Neural cell (in vitro differentiated cells): ENCODE measurements at regions not wholly inside any gene's neighbourhood (a gene's known extent, or its start where the extent isn't known, plus 50 kb on each side); places are given as distances from the start of the nearest gene placed in this dataset.

Source experiments
- H2AFZ ChIP-seq: fragments of 200-600, 300-800 bp; sonication (generic), shearing (Covaris generic); 2 replicates; pipeline ENCODE4 v1.6.0; 2014; ENCODE audit warnings: low read depth, mild to moderate bottlenecking, antibody characterized with exemption, low read length, moderate library complexity
- H3F3A ChIP-seq: fragments of 200-600 bp; shearing (Covaris generic); 2 replicates; pipeline ENCODE4 v1.6.1; 2016; ENCODE audit warnings: mild to moderate bottlenecking, moderate library complexity, mixed read lengths, antibody characterized with exemption, low read length; ENCODE audit not compliant: insufficient read depth, poor library complexity, severe bottlenecking
- H3K27ac ChIP-seq: fragments of 200-600, 300-800 bp; sonication (generic), shearing (Covaris generic); 2 replicates; pipeline ENCODE4 v1.5.1; 2014; ENCODE audit warnings: mild to moderate bottlenecking, low read length, moderate library complexity
- H3K27me3 ChIP-seq: fragments of 300-800, 200-600 bp; sonication (generic), shearing (Covaris generic); 2 replicates; pipeline ENCODE4 v1.6.0; 2014; ENCODE audit warnings: mild to moderate bottlenecking, low read depth, low read length, moderate library complexity; ENCODE audit not compliant: insufficient read depth
- H3K36me3 ChIP-seq: fragments of 300-800, 200-600 bp; sonication (generic), shearing (Covaris generic); 2 replicates; pipeline ENCODE4 v1.5.1; 2014; ENCODE audit warnings: mild to moderate bottlenecking, antibody characterized with exemption, low read length, moderate library complexity; ENCODE audit not compliant: insufficient read depth
- H3K4me2 ChIP-seq: fragments of 300-800, 200-600 bp; sonication (generic), shearing (Covaris generic); 2 replicates; pipeline ENCODE4 v1.6.0; 2014; ENCODE audit warnings: mild to moderate bottlenecking, low read length
- H3K4me3 ChIP-seq: fragments of 300-800, 200-600 bp; sonication (generic), shearing (Covaris generic); 2 replicates; pipeline ENCODE4 v1.5.1; 2014; ENCODE audit warnings: mild to moderate bottlenecking, low read length, moderate library complexity
- H3K79me2 ChIP-seq: fragments of 200-600 bp; shearing (Covaris generic); replicated peaks from 2 replicates; pipeline ENCODE4 v1.6.0; 2014; ENCODE audit warnings: mild to moderate bottlenecking, low read length, moderate library complexity; ENCODE audit not compliant: insufficient read depth
- H3K9ac ChIP-seq: fragments of 300-800, 200-600 bp; sonication (generic), shearing (Covaris generic); 2 replicates; pipeline ENCODE4 v1.6.1; 2016; ENCODE audit warnings: mild to moderate bottlenecking, low read length, mixed read lengths
- H3K9me2 ChIP-seq: fragments of 200-600 bp; shearing (Covaris generic); 2 replicates; pipeline ENCODE4 v1.6.1; 2016; ENCODE audit warnings: mild to moderate bottlenecking, low read length, mixed read lengths; ENCODE audit not compliant: insufficient read depth
- H3K9me3 ChIP-seq: fragments of 200-600, 300-800 bp; sonication (generic), shearing (Covaris generic); 2 replicates; pipeline ENCODE4 v1.6.1; 2016; ENCODE audit warnings: mild to moderate bottlenecking, mixed run types, low read length, moderate library complexity, mixed read lengths
- H4K20me1 ChIP-seq: fragments of 200-600 bp; shearing (Covaris generic); 2 replicates; pipeline ENCODE4 v1.6.1; 2016; ENCODE audit warnings: mild to moderate bottlenecking, mixed run types; ENCODE audit not compliant: insufficient read depth
- CTCF ChIP-seq: fragments of 450-650 bp; IDR thresholded peaks from 2 replicates; pipeline ENCODE4 v1.5.1; 2014; ENCODE audit warnings: antibody characterized with exemption, mild to moderate bottlenecking, moderate library complexity; ENCODE audit not compliant: poor library complexity, severe bottlenecking
- EP300 ChIP-seq: fragments of 450-650 bp; conservative IDR thresholded peaks from 2 replicates; pipeline ENCODE4 v1.6.1; 2014; ENCODE audit warnings: antibody characterized with exemption, mild to moderate bottlenecking, moderate library complexity; ENCODE audit not compliant: poor library complexity, severe bottlenecking
- EZH2 ChIP-seq: fragments of 200-600, 300-800 bp; shearing (Covaris generic), sonication (generic); IDR thresholded peaks from 2 replicates; pipeline ENCODE4 v1.6.1; 2014; ENCODE audit warnings: antibody characterized with exemption, low read length, borderline replicate concordance, mild to moderate bottlenecking; ENCODE audit not compliant: insufficient read depth, poor library complexity, severe bottlenecking
- MXI1 ChIP-seq: fragments of 450-650 bp; conservative IDR thresholded peaks from 2 replicates; pipeline ENCODE4 v1.6.1; 2014; ENCODE audit warnings: antibody characterized with exemption, mild to moderate bottlenecking; ENCODE audit not compliant: poor library complexity, severe bottlenecking
- POLR2AphosphoS5 ChIP-seq: IDR thresholded peaks from 2 replicates; pipeline ENCODE4 v1.6.1; 2012
- RAD21 ChIP-seq: fragments of 450-650 bp; conservative IDR thresholded peaks from 2 replicates; pipeline ENCODE4 v1.6.1; 2014; ENCODE audit warnings: antibody characterized with exemption, mild to moderate bottlenecking, moderate library complexity
- REST ChIP-seq: IDR thresholded peaks from 2 replicates; pipeline ENCODE4 v1.6.1; 2012; ENCODE audit warnings: borderline replicate concordance
- SMC3 ChIP-seq: fragments of 450-650 bp; conservative IDR thresholded peaks from 2 replicates; pipeline ENCODE4 v1.6.1; 2014; ENCODE audit warnings: antibody characterized with exemption, mild to moderate bottlenecking, moderate library complexity; ENCODE audit not compliant: poor library complexity
- TAF1 ChIP-seq: IDR thresholded peaks from 2 replicates; pipeline ENCODE4 v1.6.1; 2012; ENCODE audit warnings: low read depth

DNA sequence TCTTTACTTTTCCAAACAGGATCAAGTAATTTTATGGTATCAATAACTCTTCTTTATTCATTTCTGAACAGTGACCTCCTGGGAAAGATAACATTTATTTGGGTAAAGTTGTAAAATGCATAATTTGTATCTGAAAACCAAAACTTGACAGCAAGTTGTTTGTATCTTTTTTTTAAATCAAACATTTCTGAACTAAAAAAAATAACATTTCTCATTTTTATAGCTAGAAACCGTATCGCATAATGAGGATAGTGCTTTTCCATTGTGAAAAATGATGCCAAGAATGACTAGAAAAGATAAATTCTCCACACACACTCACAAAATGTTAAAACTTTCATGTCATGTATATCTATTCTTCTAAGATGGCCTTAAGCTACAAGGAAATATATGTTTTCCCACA is 578.2 kb downstream of the RIT2 start:
- Histone ChIP-seq H3F3A (no peaks in the 10 kb centered on the region), H3K79me2 (no peaks in the 10 kb centered on the region), H3K4me3 (no peak overlapping the region), H3K36me3 (no peaks in the 10 kb centered on the region), H3K9ac (no peak overlapping the region), H3K9me3 (no peaks in the 10 kb centered on the region), H2AFZ (no peak overlapping the region), H4K20me1 (no peaks in the 10 kb centered on the region), H3K4me2 (no peak overlapping the region), H3K27me3 (no peaks in the 10 kb centered on the region), H3K27ac (no peak overlapping the region), H3K9me2 (no peaks in the 10 kb centered on the region)
- TF ChIP-seq REST (no peak), EP300 (no peak), EZH2 (no peak), TAF1 (no peak), CTCF (no peak), SMC3 (no peak), POLR2AphosphoS5 (no peak), RAD21 (no peak), MXI1 (no peak)

DNA sequence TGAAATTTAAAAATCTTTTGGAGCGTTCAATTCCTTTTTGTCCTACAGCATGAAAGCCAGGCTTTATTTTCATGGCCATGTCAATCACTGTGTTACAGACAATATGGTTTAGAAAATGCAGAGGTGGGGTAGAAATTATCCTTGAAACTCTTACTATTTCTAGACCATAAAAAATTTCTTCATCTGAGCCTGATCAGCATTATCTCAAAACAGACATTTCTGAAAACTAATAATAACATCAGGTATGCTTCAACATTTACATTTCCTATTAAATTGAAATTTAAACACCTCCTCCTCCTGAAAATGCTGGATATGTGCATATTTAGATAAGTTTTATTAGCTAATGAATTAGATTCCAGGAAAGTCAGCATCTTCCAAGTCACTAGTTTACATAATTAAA is 570.6 kb downstream of the RIT2 start:
- Histone ChIP-seq H2AFZ (no peak overlapping the region), H3K79me2 (no peaks in the 10 kb centered on the region), H3K4me2 (no peak overlapping the region), H3K9me2 (no peaks in the 10 kb centered on the region), H3K4me3 (no peak overlapping the region), H3K27me3 (no peaks in the 10 kb centered on the region), H3K36me3 (no peaks in the 10 kb centered on the region), H4K20me1 (no peaks in the 10 kb centered on the region), H3K9ac (no peak overlapping the region), H3K9me3 (no peaks in the 10 kb centered on the region), H3F3A (no peaks in the 10 kb centered on the region), H3K27ac (no peak overlapping the region)
- TF ChIP-seq REST (no peak), CTCF (no peak), SMC3 (no peak), EP300 (no peak), EZH2 (no peak), RAD21 (no peak), POLR2AphosphoS5 (no peak), MXI1 (no peak), TAF1 (no peak)
